ENCODE measurements at regions not wholly inside any gene's neighbourhood (a gene's known extent, or its start where the extent isn't known, plus 50 kb on each side); places are given as distances from the start of the nearest gene placed in this dataset.

DNA sequence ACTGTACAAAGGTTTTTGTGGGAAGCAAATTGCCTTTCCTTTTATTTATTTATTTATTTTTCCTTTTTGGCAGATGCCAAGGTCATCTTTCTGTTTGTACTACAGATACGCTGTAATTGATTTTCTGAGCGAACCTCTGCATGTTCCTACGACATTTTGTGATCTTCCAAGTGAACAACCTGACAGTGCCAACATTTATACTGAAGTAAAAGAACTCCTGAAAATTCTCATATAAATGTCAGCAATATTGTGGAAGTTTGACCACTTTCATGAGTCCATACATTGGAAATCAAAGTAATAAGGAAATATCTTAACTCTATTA, 86.8 kb upstream of the EEPD1 start:
- H3K27ac ChIP-seq, result no peak overlapping the region
- no peaks in the 10 kb centered on the region for H3K27me3 ChIP-seq (replicated peaks)
- TF ChIP-seq, protein P1, sequence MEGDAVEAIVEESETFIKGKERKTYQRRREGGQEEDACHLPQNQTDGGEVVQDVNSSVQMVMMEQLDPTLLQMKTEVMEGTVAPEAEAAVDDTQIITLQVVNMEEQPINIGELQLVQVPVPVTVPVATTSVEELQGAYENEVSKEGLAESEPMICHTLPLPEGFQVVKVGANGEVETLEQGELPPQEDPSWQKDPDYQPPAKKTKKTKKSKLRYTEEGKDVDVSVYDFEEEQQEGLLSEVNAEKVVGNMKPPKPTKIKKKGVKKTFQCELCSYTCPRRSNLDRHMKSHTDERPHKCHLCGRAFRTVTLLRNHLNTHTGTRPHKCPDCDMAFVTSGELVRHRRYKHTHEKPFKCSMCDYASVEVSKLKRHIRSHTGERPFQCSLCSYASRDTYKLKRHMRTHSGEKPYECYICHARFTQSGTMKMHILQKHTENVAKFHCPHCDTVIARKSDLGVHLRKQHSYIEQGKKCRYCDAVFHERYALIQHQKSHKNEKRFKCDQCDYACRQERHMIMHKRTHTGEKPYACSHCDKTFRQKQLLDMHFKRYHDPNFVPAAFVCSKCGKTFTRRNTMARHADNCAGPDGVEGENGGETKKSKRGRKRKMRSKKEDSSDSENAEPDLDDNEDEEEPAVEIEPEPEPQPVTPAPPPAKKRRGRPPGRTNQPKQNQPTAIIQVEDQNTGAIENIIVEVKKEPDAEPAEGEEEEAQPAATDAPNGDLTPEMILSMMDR (IDR thresholded peaks at IDR 0.05; ENCODE audit: low read depth, low read length, missing control alignments), result no peak
- no peak overlapping the region for H3K4me3 ChIP-seq (ENCODE audit: low read depth, low read length)
- in situ Hi-C loops (cut with HindIII; ENCODE audit: low pct_ligation_motif_present, low sequenced_read_pairs), result no loop called here
- DNase-seq, result no peak
- H3K36me3 ChIP-seq (replicated peaks), result no peaks in the 10 kb centered on the region

DNA sequence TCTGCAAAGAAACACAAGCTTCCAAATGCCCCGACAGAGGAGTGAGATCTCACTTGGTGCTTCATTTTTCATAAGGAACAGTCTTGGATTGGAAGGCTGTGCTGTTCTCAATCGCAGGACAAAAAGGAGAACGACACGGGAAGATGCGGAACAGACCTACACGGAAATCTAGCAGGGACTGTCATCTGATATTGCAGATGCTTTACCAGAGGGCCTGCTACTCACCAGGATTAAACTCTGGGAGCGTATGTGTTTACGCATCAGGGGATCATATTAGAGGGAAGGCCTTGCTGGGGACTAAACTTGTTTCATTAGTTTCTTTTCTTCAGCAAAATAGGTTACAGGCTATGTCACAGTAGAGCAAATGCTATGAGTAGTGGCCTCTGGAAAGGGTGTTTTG, 82.8 kb upstream of the EEPD1 start:
- Histone ChIP-seq H3K36me3 (replicated peaks) (no peaks in the 10 kb centered on the region), H3K27ac (no peak overlapping the region), H3K27me3 (replicated peaks) (no peaks in the 10 kb centered on the region), H3K4me3 (ENCODE audit: low read depth, low read length) (no peak overlapping the region)
- in situ Hi-C loops (cut with HindIII; ENCODE audit: low pct_ligation_motif_present, low sequenced_read_pairs), result no loop called here
- no peak for DNase-seq
- TF ChIP-seq, protein P1 (IDR thresholded peaks at IDR 0.05; ENCODE audit: low read depth, low read length, missing control alignments), result no peak

DNA sequence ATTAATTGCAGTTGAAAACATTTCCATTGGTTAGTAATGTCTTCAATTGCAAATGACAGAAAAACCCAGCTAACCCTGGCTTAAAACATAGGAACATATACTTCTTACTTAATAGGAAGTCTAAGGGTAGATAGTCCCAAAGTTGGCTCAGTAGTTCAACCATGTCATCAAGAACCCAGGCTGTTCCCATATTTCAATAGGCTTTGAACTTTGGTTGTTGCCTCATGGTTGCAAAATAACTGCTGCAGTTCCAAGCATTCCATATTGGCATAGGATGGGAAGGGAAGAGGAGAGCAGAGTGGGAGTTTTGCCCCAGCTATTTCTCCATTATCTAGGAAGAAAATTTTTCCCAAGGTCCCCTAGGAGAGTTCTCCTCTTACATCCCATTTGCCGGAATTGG, 81.4 kb upstream of the EEPD1 start:
- in situ Hi-C loops (cut with HindIII; ENCODE audit: low pct_ligation_motif_present, low sequenced_read_pairs), result no loop called here
- no peaks in the 10 kb centered on the region for H3K36me3 ChIP-seq (replicated peaks)
- H3K4me3 ChIP-seq (ENCODE audit: low read depth, low read length), result no peak overlapping the region
- TF ChIP-seq, protein P1 (IDR thresholded peaks at IDR 0.05; ENCODE audit: low read depth, low read length, missing control alignments), result no peak
- H3K27ac ChIP-seq, result no peak overlapping the region
- H3K27me3 ChIP-seq (replicated peaks), result no peaks in the 10 kb centered on the region
- no peak for DNase-seq

DNA sequence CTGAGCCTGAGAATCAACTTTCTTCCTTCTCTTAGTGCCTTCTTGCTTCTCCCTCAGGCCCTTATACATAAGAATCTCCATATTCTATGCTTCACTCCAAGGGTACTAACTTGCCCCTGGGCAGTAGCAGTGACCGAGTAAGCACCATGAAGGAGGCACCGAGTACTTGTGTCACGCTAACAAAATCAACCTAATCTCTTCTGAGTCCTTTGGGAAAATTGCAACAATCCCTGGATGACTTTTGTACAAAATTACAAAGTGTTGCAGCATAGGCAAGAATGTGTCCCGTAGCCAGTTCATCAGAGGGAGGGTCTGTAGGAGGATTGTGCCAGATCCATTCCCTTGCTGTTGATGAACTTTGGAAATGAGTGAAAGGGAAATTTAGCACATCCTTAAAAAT, 80.4 kb upstream of the EEPD1 start:
- Histone ChIP-seq H3K27ac (no peak overlapping the region), H3K4me3 (ENCODE audit: low read depth, low read length) (no peak overlapping the region), H3K36me3 (replicated peaks) (no peaks in the 10 kb centered on the region), H3K27me3 (replicated peaks) (no peaks in the 10 kb centered on the region)
- TF ChIP-seq, protein P1 (IDR thresholded peaks at IDR 0.05; ENCODE audit: low read depth, low read length, missing control alignments), result no peak
- in situ Hi-C loops (cut with HindIII; ENCODE audit: low pct_ligation_motif_present, low sequenced_read_pairs), result no loop called here
- DNase-seq, result no peak

DNA sequence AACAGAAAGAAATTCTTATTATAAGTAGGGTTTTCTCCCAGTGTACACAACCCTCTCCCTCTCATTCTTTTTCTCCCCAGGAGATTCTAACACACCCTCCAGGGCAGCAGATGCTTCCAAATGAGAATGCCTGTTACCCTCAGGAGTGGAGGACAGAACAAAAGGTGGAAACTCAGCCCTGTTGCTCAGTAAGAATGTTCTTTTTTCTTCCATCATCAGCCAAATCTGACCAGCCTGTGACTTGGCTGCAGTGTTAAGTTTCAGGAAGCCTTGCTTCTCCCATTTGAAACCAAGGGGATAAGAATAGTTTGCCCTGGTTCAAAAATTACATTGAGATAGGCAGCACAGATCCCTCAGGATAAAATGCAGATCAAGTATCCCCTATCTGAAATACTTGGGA, 77.5 kb upstream of the EEPD1 start:
- Histone ChIP-seq H3K27me3 (replicated peaks) (no peaks in the 10 kb centered on the region), H3K36me3 (replicated peaks) (no peaks in the 10 kb centered on the region), H3K27ac (no peak overlapping the region), H3K4me3 (ENCODE audit: low read depth, low read length) (no peak overlapping the region)
- in situ Hi-C loops (cut with HindIII; ENCODE audit: low pct_ligation_motif_present, low sequenced_read_pairs), result no loop called here
- TF ChIP-seq, protein P1 (IDR thresholded peaks at IDR 0.05; ENCODE audit: low read depth, low read length, missing control alignments), result no peak
- no peak for DNase-seq

DNA sequence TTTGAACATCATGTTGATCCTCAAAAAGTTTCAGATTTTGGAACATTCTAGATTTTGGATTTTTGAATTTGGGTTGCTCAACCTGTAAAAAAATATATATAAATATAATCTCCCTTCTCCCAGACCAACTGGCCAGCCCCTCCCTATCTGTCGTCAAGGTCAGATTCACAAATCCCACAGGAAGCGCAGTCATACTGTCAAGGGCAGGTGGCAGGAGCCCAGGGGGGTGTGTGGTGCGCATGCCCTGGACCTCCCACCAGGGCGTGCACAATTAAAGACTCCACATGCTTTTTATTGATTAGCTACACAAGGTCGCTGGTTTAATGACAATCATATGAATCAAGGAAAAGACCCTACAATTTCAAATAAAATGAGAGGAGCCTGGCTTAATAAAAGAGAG, 77.0 kb upstream of the EEPD1 start:
- TF ChIP-seq, protein P1 (IDR thresholded peaks at IDR 0.05; ENCODE audit: low read depth, low read length, missing control alignments), result no peak
- no peak for DNase-seq
- in situ Hi-C loops (cut with HindIII; ENCODE audit: low pct_ligation_motif_present, low sequenced_read_pairs), result no loop called here
- Histone ChIP-seq H3K4me3 (ENCODE audit: low read depth, low read length) (no peak overlapping the region), H3K27ac (no peak overlapping the region), H3K36me3 (replicated peaks) (no peaks in the 10 kb centered on the region), H3K27me3 (replicated peaks) (no peaks in the 10 kb centered on the region)

Measured in brain microvascular endothelial cell (primary cell).